Endothelial cell of hepatic sinusoid (primary cell): ENCODE measurements at regions not wholly inside any gene's neighbourhood (a gene's known extent, or its start where the extent isn't known, plus 50 kb on each side); places are given as distances from the start of the nearest gene placed in this dataset.

ENCODE experiments used
- in situ Hi-C: cut with HindIII; loops from 2 replicates; pipeline ENCODE4 v1.10.0; 2017; ENCODE audit warnings: low sequenced_read_pairs

DNA sequence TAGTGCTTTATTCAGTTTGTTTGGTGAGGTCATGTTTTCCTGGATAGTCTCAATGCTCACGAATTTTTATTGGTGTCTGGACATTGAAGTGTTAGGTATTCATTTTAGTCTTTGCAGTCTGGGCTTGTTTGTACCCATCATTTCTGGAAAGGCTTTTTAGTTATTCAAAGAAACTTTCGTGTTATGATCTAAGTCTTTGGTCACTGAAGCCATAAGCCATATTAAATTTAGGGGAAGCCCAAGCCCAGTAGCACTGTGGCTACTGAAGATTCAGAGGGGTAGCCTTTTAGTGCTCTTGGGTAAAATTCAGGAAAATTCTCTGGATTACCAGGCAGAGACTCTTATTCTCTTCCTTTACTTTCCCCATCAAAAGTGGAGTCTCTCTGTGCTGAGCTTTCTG is 56.2 kb upstream of the PEX5L start:
- in situ Hi-C loops: no loop called here

GRCh38 chr3:180093535-180093934 is 56.8 kb upstream of the PEX5L start:
- in situ Hi-C loops: no loop called here

- in situ Hi-C loops: no loop called here
These were observed 60.9 kb upstream of the PEX5L start for GRCh38 chr3:180097626-180098025.

- in situ Hi-C loops: no loop called here
These were observed 65.4 kb upstream of the PEX5L start for GRCh38 chr3:180102134-180102533.

DNA sequence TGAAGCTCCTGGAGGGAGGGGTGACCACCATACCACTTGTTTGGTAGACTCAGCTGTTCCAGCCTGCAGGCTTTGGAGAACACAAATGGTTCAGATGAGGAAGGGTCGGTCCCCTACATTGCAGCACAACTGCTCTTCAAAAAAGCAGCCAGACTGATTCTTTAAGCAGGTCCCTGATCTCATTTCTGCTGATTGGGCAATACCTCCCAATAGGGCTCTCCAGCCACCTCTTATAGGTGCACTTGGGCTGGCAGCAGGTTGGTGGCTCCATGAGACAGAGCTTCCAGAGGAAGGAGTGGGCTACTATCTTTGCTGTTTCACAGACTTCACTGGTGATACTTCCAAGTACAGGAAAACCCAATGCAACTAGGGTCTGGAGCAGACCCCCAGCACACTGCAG is 65.9 kb upstream of the PEX5L start:
- in situ Hi-C loops: no loop called here

- in situ Hi-C loops: no loop called here
These were observed 79.5 kb upstream of the PEX5L start for GRCh38 chr3:180116203-180116602.

GRCh38 chr3:180116658-180117057 is 79.9 kb upstream of the PEX5L start:
- in situ Hi-C loops: no loop called here

- in situ Hi-C loops: no loop called here
These were observed 80.8 kb upstream of the PEX5L start for GRCh38 chr3:180117381-180118163.

DNA sequence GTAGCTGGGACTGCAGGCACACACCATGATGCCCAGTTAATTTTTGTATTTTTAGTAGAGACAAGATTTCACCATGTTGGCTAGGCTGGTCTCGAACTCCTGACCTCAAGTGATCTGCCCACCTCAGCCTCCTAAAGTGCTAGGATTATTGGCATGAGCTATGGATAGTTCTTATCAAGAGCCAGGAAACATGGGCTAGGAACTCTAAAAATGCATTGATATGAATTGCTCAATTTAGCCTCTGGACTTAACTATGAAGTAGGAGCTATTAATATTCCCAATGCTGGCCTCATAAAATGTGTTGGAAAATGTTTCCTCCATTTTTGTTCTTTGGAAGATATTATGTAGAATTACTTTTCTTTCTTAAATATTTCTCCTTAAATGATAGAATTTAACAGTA is 82.8 kb upstream of the PEX5L start:
- in situ Hi-C loops: no loop called here

DNA sequence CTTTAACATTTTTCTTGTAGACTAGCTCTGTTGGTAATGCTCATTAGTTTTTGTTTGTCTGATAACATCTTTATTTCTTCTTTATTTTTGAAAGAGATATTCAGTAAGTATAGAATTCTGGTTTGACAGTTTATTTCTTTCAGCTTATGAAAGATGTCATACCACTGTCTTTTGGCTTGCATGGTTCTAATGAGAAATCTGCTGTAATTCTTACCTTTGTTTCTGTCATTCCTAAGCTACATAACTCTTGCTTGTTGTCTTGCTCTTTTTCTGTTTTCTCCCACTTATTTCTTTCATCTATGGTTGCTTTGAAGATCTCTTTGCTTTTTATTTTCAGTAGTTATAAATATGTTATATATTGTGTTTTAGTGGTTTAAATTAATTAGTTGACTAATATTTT is 87.2 kb upstream of the PEX5L start:
- in situ Hi-C loops: no loop called here

GRCh38 chr3:180131169-180131568 is 94.4 kb upstream of the PEX5L start:
- in situ Hi-C loops: loop anchor here (5.0 kb wide), 1 partner anchor 86 kb away; no protein-coding TSS in a partner anchor

DNA sequence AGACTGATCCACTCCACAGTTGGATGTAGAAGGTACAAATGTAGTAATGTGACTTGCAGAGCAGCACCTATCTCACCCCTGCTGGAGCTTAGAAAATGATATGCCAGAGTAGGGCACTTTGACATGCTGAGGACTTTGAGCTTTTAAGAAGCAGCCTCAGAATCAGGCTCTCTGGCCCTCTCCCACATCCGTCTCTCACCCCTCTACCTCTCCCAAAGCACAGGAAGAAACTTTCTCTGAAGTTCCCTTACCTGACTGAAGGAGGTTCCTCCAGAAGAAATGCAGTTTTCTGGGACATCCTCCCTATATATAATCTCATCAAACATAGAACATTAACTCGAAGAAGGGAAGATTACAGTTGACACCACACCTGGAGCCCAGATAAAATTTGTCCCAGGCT is 98.4 kb upstream of the PEX5L start:
- in situ Hi-C loops: no loop called here

- in situ Hi-C loops: no loop called here
These were observed 102.1 kb upstream of the PEX5L start for GRCh38 chr3:180138871-180139270.

- in situ Hi-C loops: no loop called here
These were observed 105.3 kb upstream of the PEX5L start for GRCh38 chr3:180142041-180142440.

DNA sequence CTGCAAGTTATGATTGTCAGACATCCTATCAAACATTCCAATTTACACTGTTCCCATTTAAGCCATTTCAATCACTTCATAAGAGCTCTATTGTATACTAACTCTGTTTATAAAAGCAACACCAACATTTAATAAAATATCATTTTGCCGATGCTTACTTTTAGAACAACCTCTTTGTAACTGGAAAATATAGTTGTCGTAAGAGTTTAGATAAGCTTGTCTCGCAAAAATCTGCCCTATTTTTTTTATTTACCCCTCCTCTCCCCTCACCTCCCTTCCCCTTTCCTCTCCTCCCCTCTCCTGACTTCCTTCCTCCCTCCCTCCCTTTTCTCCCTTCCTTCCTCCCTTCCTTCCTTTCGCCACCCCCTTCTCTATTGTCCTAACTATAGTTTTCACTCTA is 105.7 kb upstream of the PEX5L start:
- in situ Hi-C loops: no loop called here

DNA sequence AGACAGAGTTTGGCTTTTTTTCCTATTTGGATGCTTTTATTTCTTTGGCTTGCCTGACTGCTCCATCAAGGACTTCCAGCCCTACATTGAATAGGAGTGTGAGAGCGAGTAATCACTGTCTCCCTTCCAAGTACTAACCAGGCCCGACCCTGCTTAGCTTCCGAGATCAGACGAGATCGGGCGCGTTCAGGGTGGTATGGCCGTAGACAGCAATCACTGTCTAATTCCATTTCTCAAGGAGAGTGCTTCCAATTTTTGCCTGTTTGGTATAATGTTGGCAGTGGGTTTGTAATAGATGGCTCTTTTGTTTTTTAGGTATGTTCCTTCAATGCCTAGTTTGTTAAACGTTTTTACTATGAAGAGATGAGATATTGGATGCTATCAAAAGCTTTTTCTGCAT is 125.0 kb upstream of the PEX5L start:
- in situ Hi-C loops: no loop called here

DNA sequence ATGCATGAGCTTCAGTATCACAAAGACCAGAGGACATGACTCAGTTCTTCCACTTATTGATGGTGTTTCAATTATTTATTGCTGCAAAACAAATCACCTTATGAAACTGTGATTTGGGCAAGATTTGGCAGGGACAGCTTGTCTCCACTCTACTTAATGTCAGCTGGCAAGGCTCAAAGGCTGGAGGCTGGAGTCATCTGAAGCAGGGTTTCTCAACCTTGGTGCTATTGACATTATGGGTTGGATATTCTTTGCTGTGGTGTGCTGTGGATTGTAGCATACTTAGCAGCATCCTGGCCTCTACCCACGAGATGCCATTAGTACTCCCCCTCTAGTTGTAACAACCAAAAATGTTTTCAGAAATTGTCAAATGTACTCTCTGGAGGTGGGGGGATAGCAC is 138.8 kb upstream of the PEX5L start:
- in situ Hi-C loops: no loop called here

GRCh38 chr3:180176059-180176458 is 139.3 kb upstream of the PEX5L start:
- in situ Hi-C loops: no loop called here

DNA sequence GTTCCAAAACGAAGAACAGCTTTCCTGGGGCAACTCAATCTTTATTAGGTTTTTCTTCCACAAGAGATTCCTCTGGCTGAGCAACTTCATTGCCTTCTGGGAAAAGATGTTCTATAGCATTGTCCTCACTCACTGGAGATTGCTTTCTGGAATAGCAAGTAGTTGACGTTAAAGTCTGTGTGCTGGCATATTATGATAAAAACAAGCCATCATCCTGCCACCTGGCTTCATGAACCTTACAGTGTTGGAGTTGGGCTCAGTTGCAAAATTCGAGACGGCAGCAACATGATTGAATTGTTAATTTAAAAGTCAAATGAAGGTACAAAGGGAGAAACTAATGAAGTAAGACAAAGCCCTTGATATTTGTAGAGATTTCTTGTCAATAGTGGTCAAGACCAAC is 140.5 kb upstream of the PEX5L start:
- in situ Hi-C loops: no loop called here

DNA sequence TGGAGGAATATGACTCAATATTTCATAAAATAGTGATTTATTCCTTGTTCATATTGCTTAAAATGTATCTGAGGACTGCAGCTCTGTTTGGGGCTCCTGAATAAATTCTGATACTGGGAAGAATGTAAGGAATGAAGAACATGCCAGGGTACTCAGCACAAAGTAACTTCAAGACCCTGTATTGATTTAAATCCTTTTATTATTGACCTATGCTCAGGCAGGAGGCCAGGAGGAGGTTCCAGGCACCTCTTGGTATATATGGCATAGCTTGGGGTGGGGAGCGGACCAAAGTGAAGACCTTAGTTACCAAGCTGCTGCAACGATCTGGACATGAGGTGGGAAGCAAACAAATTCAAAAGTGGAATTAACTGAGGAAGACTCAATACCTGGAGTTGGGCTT is 142.8 kb upstream of the PEX5L start:
- in situ Hi-C loops: no loop called here

DNA sequence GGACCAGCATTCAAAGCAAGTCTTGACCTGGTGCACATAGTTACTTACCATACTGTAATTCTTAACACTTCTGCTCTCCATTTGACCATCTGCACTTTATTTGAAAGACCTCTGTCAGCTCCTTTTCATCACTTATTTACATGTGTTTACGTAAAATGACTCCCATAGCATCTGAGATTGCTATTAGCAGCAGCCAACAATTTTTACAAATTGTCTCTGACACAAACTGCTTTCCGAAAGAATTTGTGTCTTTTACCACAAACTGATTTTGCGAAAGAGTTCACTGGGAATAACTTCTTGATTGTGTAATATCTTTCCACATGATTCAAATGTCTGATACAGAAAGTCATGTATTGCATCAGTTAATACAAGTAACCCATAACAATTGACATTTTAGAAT is 144.1 kb upstream of the PEX5L start:
- in situ Hi-C loops: no loop called here

DNA sequence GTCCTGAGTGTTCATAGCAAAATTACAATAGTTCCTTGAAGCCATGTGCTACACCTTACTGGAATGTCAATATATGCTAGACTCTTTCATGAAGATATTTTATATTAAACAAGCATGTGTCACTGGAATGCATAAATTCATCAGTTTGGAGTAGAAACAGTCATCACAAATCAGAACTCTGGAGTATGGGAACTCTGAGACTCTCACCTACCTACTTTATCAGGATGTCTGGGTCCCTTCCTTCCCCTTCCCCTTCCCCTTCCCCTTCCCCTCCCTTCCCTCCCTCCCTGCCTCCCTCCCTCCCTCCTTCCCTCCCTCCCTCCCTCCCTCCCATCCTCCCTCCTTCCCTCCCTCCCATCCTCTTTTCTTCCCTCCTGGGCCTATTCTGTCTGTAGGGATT is 144.7 kb upstream of the PEX5L start:
- in situ Hi-C loops: no loop called here

- in situ Hi-C loops: no loop called here
These were observed 146.6 kb upstream of the PEX5L start for GRCh38 chr3:180183346-180183745.
